Transverse colon (tissue), 4 donors: ENCODE measurements at regions not wholly inside any gene's neighbourhood (a gene's known extent, or its start where the extent isn't known, plus 50 kb on each side); places are given as distances from the start of the nearest gene placed in this dataset.

ENCODE experiments used
- CTCF ChIP-seq, 5 experiments: fragments of 200-600 bp in 3 of 5; fragments of 450-650 bp in 2 of 5; sonication (generic) in 3 of 5; IDR thresholded peaks; 1 replicate in 2 of 5; 2 replicates in 3 of 5; pipeline ENCODE4 v1.5.1; 2016 to 2017; ENCODE audit warnings: antibody characterized with exemption in 5 of 5, inconsistent platforms in 3 of 5, mild to moderate bottlenecking in 2 of 5, moderate library complexity in 1 of 5
- POLR2AphosphoS5 ChIP-seq, 3 donors: sonication (generic); formaldehyde crosslinking; IDR thresholded peaks; one replicate each; pipeline ENCODE4 v1.6.1; 2016; ENCODE audit warnings: antibody characterized with exemption in 3 of 3

GRCh38 chr6:1031720-1032119 lies 280.2 kb upstream of the FOXQ1 start:
- TF ChIP-seq POLR2AphosphoS5 (IDR thresholded peaks at IDR 0.05): no peak
- TF ChIP-seq CTCF (IDR thresholded peaks at IDR 0.05): no peak
